Erythroblast (primary cell): ENCODE measurements at regions not wholly inside any gene's neighbourhood (a gene's known extent, or its start where the extent isn't known, plus 50 kb on each side); places are given as distances from the start of the nearest gene placed in this dataset.

Experiments used
- DNase-seq, 2 experiments: peaks; one replicate each; lab custom pipeline; 2025; lab: John Stamatoyannopoulos, UW
- GATA1 ChIP-seq: IDR thresholded peaks from 2 replicates; pipeline ENCODE4 v1.6.1; 2011; ENCODE audit warnings: low read depth, mild to moderate bottlenecking, control low read depth, low read length, moderate library complexity
- POLR2A ChIP-seq: IDR thresholded peaks from 2 replicates; pipeline ENCODE4 v1.6.1; 2011; ENCODE audit warnings: mild to moderate bottlenecking, low read length

- TF ChIP-seq POLR2A (no peak), GATA1 (no peak)
- no peak for DNase-seq
These were observed 634.0 kb upstream of the PTCHD4 start for GRCh38 chr6:48744948-48745347.

- DNase-seq = no peak
- TF ChIP-seq GATA1 (no peak), POLR2A (no peak)
These were observed 632.7 kb upstream of the PTCHD4 start for GRCh38 chr6:48743738-48744137.

- no peak for DNase-seq
- TF ChIP-seq POLR2A (no peak), GATA1 (no peak)
These were observed 625.7 kb upstream of the PTCHD4 start for GRCh38 chr6:48736501-48737206.

- TF ChIP-seq GATA1 (no peak), POLR2A (no peak)
- DNase-seq = no peak
These were observed 624.8 kb upstream of the PTCHD4 start for GRCh38 chr6:48735846-48736245.

- DNase-seq = no peak
- TF ChIP-seq GATA1 (no peak), POLR2A (no peak)
These were observed 622.6 kb upstream of the PTCHD4 start for GRCh38 chr6:48733581-48733980.

GRCh38 chr6:48714699-48715098 lies 603.7 kb upstream of the PTCHD4 start:
- DNase-seq = no peak
- TF ChIP-seq POLR2A (no peak), GATA1 (no peak)

GRCh38 chr6:48714250-48714649 lies 603.3 kb upstream of the PTCHD4 start:
- DNase-seq = no peak
- no peak for TF ChIP-seq GATA1
- TF ChIP-seq POLR2A = no peak

- TF ChIP-seq POLR2A = no peak
- no peak for TF ChIP-seq GATA1
- no peak for DNase-seq
These were observed 602.6 kb upstream of the PTCHD4 start for GRCh38 chr6:48713612-48714011.

GRCh38 chr6:48706310-48706709 lies 595.3 kb upstream of the PTCHD4 start:
- TF ChIP-seq GATA1 (no peak), POLR2A (no peak)
- no peak for DNase-seq

- no peak for DNase-seq
- TF ChIP-seq POLR2A = no peak
- no peak for TF ChIP-seq GATA1
These were observed 590.6 kb upstream of the PTCHD4 start for GRCh38 chr6:48701572-48701971.

- no peak for DNase-seq
- no peak for TF ChIP-seq POLR2A
- no peak for TF ChIP-seq GATA1
These were observed 584.9 kb upstream of the PTCHD4 start for GRCh38 chr6:48695872-48696271.

GRCh38 chr6:48691420-48691819 lies 580.4 kb upstream of the PTCHD4 start:
- no peak for TF ChIP-seq POLR2A
- TF ChIP-seq GATA1 = no peak
- no peak for DNase-seq

- DNase-seq = no peak
- TF ChIP-seq POLR2A = no peak
- no peak for TF ChIP-seq GATA1
These were observed 578.5 kb upstream of the PTCHD4 start for GRCh38 chr6:48689498-48689897.

- TF ChIP-seq POLR2A (no peak), GATA1 (no peak)
- no peak for DNase-seq
These were observed 567.4 kb upstream of the PTCHD4 start for GRCh38 chr6:48678390-48678789.

- no peak for TF ChIP-seq POLR2A
- no peak for TF ChIP-seq GATA1
- peak in 1 of 2 experiments; percentile 23 for DNase-seq
These were observed 560.5 kb upstream of the PTCHD4 start for GRCh38 chr6:48671505-48671904.
